B cell (primary cell): ENCODE measurements at regions not wholly inside any gene's neighbourhood (a gene's known extent, or its start where the extent isn't known, plus 50 kb on each side); places are given as distances from the start of the nearest gene placed in this dataset.

Experiments
- ATAC-seq: fragments of 200-7000 bp; cut with Tn5 transposase; one replicate; pipeline ENCODE4 v1.10.0; 2021; ENCODE audit warnings: low read depth, mild to moderate bottlenecking, moderate number of reproducible peaks, moderate library complexity
- CTCF ChIA-PET: fragments of 350-600 bp; sonication (Branson Sonifier 250); formaldehyde crosslinking; loops from one replicate; lab custom pipeline; 2021; ENCODE audit warnings: antibody characterized with exemption, inconsistent platforms; lab: Charles Lee
- POLR2A ChIA-PET: fragments of 350-600 bp; sonication (Branson Sonifier 250); formaldehyde crosslinking; loops from one replicate; lab custom pipeline; 2021; ENCODE audit warnings: antibody characterized with exemption; lab: Charles Lee
- DNase-seq: peaks from one replicate; pipeline ENCODE4 v3.0.0; 2013
- H2AFZ ChIP-seq: 2 replicates; pipeline ENCODE4 v1.6.1; 2012; ENCODE audit warnings: mild to moderate bottlenecking, low read depth, low read length; ENCODE audit not compliant: insufficient read depth, poor library complexity, severe bottlenecking
- H3K27ac ChIP-seq, 2 donors: 1 replicate in 1 of 2; 2 replicates in 1 of 2; pipeline ENCODE4 v1.5.1; 2012 to 2013; ENCODE audit warnings: low read length in 2 of 2, mild to moderate bottlenecking in 2 of 2, moderate library complexity in 1 of 2
- H3K27me3 ChIP-seq, 4 experiments: fragments of 200-600 bp in 1 of 4; sonication (generic) in 1 of 4; replicated peaks in 1 of 4; 1 replicate in 2 of 4; 2 replicates in 2 of 4; pipeline versions ENCODE4 v1.6.1 to v1.7.0; 2013 to 2016; ENCODE audit warnings: low read length in 3 of 4, mild to moderate bottlenecking in 2 of 4, mixed read lengths in 1 of 4, moderate library complexity in 1 of 4; ENCODE audit not compliant: insufficient read depth in 4 of 4, control insufficient read depth in 3 of 4; ENCODE audit errors: control extremely low read depth in 1 of 4
- H3K36me3 ChIP-seq, 2 experiments: replicated peaks in 1 of 2; 1 replicate in 1 of 2; 2 replicates in 1 of 2; pipeline versions ENCODE4 v1.6.1 to v1.7.1; 2013; ENCODE audit warnings: low read length in 1 of 2; ENCODE audit not compliant: insufficient read depth in 2 of 2, control insufficient read depth in 1 of 2; ENCODE audit errors: control extremely low read depth in 1 of 2, extremely low read depth in 1 of 2
- H3K4me1 ChIP-seq, 2 donors: fragments of 200-600 bp in 1 of 2; sonication (generic) in 1 of 2; 1 replicate in 1 of 2; 2 replicates in 1 of 2; pipeline versions ENCODE4 v1.5.1 to v1.6.1; 2013 to 2017; ENCODE audit warnings: low read length in 2 of 2; ENCODE audit not compliant: control insufficient read depth in 2 of 2, insufficient read depth in 2 of 2
- H3K4me2 ChIP-seq: replicated peaks from 2 replicates; pipeline ENCODE3; 2012; ENCODE audit warnings: mild to moderate bottlenecking, low read depth, low read length; ENCODE audit not compliant: poor library complexity, severe bottlenecking
- H3K4me3 ChIP-seq, 5 experiments: fragments of 200-600 bp in 1 of 5; sonication (generic) in 1 of 5; 1 replicate in 3 of 5; 2 replicates in 2 of 5; pipeline versions ENCODE4 v1.5.1 to v1.7.0; 2011 to 2016; ENCODE audit warnings: low read length in 4 of 5, mild to moderate bottlenecking in 4 of 5, low read depth in 2 of 5, control low read depth in 1 of 5, moderate library complexity in 1 of 5; ENCODE audit not compliant: insufficient read depth in 1 of 5; ENCODE audit errors: control extremely low read depth in 1 of 5, extremely low read depth in 1 of 5
- H3K79me2 ChIP-seq: fragments of 200-600 bp; sonication (generic); one replicate; pipeline ENCODE4 v1.6.0; 2016; ENCODE audit warnings: low read length; ENCODE audit not compliant: control insufficient read depth, insufficient read depth
- H3K9ac ChIP-seq: fragments of 200-600 bp; sonication (generic); 2 replicates; pipeline ENCODE4 v1.6.1; 2017; ENCODE audit warnings: mild to moderate bottlenecking, low read length, moderate library complexity
- H3K9me3 ChIP-seq, 3 donors: one replicate each; pipeline versions ENCODE4 v1.6.1 to v1.7.1; 2013; ENCODE audit warnings: low read length in 2 of 3; ENCODE audit not compliant: control insufficient read depth in 2 of 3, insufficient read depth in 1 of 3; ENCODE audit errors: control extremely low read depth in 1 of 3
- H4K20me1 ChIP-seq: 2 replicates; pipeline ENCODE4 v1.6.0; 2012; ENCODE audit warnings: mild to moderate bottlenecking, low read length; ENCODE audit not compliant: insufficient read depth, control insufficient read depth, poor library complexity, severe bottlenecking
- H3K27ac Mint-ChIP-seq: one replicate; pipeline ENCODE4 v1.8.0; 2021; ENCODE audit warnings: mixed read lengths
- H3K27me3 Mint-ChIP-seq: one replicate; pipeline ENCODE4 v1.8.0; 2021; ENCODE audit warnings: mixed read lengths
- H3K4me1 Mint-ChIP-seq: one replicate; pipeline ENCODE4 v1.8.0; 2021; ENCODE audit warnings: mixed read lengths
- H3K4me3 Mint-ChIP-seq: one replicate; pipeline ENCODE4 v1.8.0; 2021; ENCODE audit warnings: mixed read lengths
- H3K9me3 Mint-ChIP-seq: one replicate; pipeline ENCODE4 v1.8.0; 2022; ENCODE audit warnings: mixed read lengths; ENCODE audit not compliant: insufficient read depth
- CTCF ChIP-seq: fragments of 200-600 bp; IDR thresholded peaks from one replicate; pipeline ENCODE4 v1.8.0; 2022; ENCODE audit warnings: antibody characterized with exemption, mild to moderate bottlenecking
- EZH2 ChIP-seq: IDR thresholded peaks from 2 replicates; pipeline ENCODE4 v1.6.1; 2012; ENCODE audit warnings: borderline replicate concordance, low read depth, mild to moderate bottlenecking, moderate library complexity, low read length; ENCODE audit not compliant: insufficient read depth, poor library complexity, severe bottlenecking
- WGBS: methylation state at CpG from one replicate; pipeline ENCODE4 v1.1.5; 2013; ENCODE audit warnings: missing lambda C conversion rate; ENCODE audit not compliant: insufficient coverage; 5-methylcytosine and 5-hydroxymethylcytosine counted together
- intact Hi-C: fragments of 100-400 bp; cut with micrococcal nuclease; formaldehyde crosslinking; loops from one replicate; pipeline ENCODE4 v1.10.0; 2022

GRCh38 chr13:89003656-89004055 is 1332.5 kb downstream of the SLITRK5 start:
- Mint-ChIP-seq H3K4me1 (no peaks in the 10 kb centered on the region), H3K27ac (no peak overlapping the region), H3K4me3 (no peak overlapping the region), H3K9me3 (no peaks in the 10 kb centered on the region), H3K27me3 (no peaks in the 10 kb centered on the region)
- H3K4me1 ChIP-seq: no peaks in the 10 kb centered on the region
- ATAC-seq (no peak), DNase-seq (no peak)
- WGBS: no CpG with 5 or more reads among the region's 2 CpGs
- TF ChIP-seq CTCF (no peak), EZH2 (no peak)
- no peaks in the 10 kb centered on the region for H3K9me3 ChIP-seq
- H3K27ac ChIP-seq: no peak overlapping the region
- H3K9ac ChIP-seq: no peak overlapping the region
- no peaks in the 10 kb centered on the region for H4K20me1 ChIP-seq
- intact Hi-C loops: no loop called here
- H3K79me2 ChIP-seq: no peaks in the 10 kb centered on the region
- no peaks in the 10 kb centered on the region for H3K27me3 ChIP-seq
- POLR2A ChIA-PET: no interaction called here
- no peaks in the 10 kb centered on the region for H3K36me3 ChIP-seq
- CTCF ChIA-PET: no interaction called here
- H3K4me2 ChIP-seq: no peak overlapping the region
- H3K4me3 ChIP-seq: no peak overlapping the region
- no peak overlapping the region for H2AFZ ChIP-seq

- H3K9me3 ChIP-seq: peaks cover 0 to 4% (median 0%) of the 10 kb centered on the region in 3 donors
- no peak for DNase-seq
- no peaks in the 10 kb centered on the region for H3K79me2 ChIP-seq
- Mint-ChIP-seq H3K4me1 (no peaks in the 10 kb centered on the region), H3K9me3 (no peaks in the 10 kb centered on the region), H3K27ac (no peak overlapping the region), H3K4me3 (no peak overlapping the region), H3K27me3 (no peaks in the 10 kb centered on the region)
- no CpG with 5 or more reads among the region's 2 CpGs for WGBS
- no peak overlapping the region for H3K27ac ChIP-seq
- ATAC-seq: no peak
- H4K20me1 ChIP-seq: no peaks in the 10 kb centered on the region
- POLR2A ChIA-PET: no interaction called here
- no peaks in the 10 kb centered on the region for H3K4me1 ChIP-seq
- intact Hi-C loops: no loop called here
- no peaks in the 10 kb centered on the region for H3K27me3 ChIP-seq
- H3K9ac ChIP-seq: no peak overlapping the region
- H3K4me2 ChIP-seq: no peak overlapping the region
- no peak overlapping the region for H2AFZ ChIP-seq
- TF ChIP-seq CTCF (no peak), EZH2 (no peak)
- CTCF ChIA-PET: no interaction called here
- no peak overlapping the region for H3K4me3 ChIP-seq
- H3K36me3 ChIP-seq: no peaks in the 10 kb centered on the region
Observed at GRCh38 chr13:89011615-89012014, 1340.4 kb downstream of the SLITRK5 start.
